22Rv1 (cell line): ENCODE measurements at regions not wholly inside any gene's neighbourhood (a gene's known extent, or its start where the extent isn't known, plus 50 kb on each side); places are given as distances from the start of the nearest gene placed in this dataset.

ENCODE experiments used
- CTCF ChIP-seq: fragments of 450-650 bp; IDR thresholded peaks from 2 replicates; pipeline ENCODE4 v1.5.1; 2017; ENCODE audit warnings: mild to moderate bottlenecking
- ZFX ChIP-seq: fragments of 450-650 bp; IDR thresholded peaks from 2 replicates; pipeline ENCODE4 v1.6.1; 2017; ENCODE audit warnings: antibody characterized with exemption, borderline replicate concordance

- TF ChIP-seq CTCF: no peak
- no peak for TF ChIP-seq ZFX
Measured at GRCh38 chr2:142642650-142643049, 234.8 kb upstream of the KYNU start.
